GM11168 (cell line): ENCODE measurements at regions not wholly inside any gene's neighbourhood (a gene's known extent, or its start where the extent isn't known, plus 50 kb on each side); places are given as distances from the start of the nearest gene placed in this dataset.
"Not testable (repeated sequence)": the region's sequence is repeated elsewhere in the genome, so short reads cannot be mapped to it uniquely, and the experiment has no call there.

ENCODE experiments used
- in situ Hi-C: fragments of 300-500 bp; cut with MboI; formaldehyde crosslinking; loops from one replicate; pipeline ENCODE4 v1.12.0; 2022; ENCODE audit warnings: low sequenced_read_pairs; ENCODE audit not compliant: unreplicated experiment

DNA sequence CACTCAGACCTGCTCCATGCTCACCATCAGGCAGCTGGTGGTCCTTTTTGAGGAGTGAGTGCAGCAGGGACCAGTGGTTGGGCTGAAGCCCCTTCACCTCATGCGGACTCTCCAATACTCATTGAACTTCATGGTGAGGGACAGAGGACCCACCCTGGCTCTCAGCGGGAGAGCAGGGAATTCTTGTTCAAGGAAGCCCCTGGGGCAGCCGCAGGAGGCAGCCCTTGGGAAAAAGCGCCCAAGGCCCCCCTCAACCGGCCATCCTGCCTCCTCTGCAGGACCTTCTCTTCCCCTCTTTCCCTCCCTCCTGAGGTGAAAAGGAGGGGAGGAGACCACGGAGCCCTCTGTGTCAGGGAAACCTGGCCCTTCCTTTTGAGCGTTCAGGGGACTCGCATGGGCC lies 4510.9 kb upstream of the OR11H1 start:
- in situ Hi-C loops: not testable (repeated sequence)

- in situ Hi-C loops: not testable (repeated sequence)
Measured at GRCh38 chr22:11020522-11020921, 4507.5 kb upstream of the OR11H1 start.

GRCh38 chr22:11026541-11026940 lies 4501.5 kb upstream of the OR11H1 start:
- in situ Hi-C loops: not testable (repeated sequence)

DNA sequence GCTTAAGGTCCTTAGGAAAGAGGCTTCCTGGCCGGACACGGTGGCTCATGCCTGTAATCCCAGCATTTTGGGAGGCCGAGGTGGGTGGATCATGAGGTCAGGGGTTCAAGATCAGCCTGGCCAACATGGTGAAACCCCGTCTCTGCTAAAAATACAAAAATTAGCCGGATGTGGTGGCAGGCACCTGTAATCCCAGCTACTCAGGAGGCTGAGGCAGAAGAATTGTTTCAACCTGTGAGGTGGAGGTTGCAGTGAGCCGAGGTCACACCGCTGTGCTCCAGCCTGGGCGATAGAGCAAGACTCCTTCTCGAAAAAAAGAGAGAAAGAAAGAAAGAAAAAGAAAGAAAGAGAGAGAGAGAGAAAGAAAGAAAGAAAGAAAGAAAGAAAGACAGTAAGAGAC lies 4500.9 kb upstream of the OR11H1 start:
- in situ Hi-C loops: not testable (repeated sequence)

DNA sequence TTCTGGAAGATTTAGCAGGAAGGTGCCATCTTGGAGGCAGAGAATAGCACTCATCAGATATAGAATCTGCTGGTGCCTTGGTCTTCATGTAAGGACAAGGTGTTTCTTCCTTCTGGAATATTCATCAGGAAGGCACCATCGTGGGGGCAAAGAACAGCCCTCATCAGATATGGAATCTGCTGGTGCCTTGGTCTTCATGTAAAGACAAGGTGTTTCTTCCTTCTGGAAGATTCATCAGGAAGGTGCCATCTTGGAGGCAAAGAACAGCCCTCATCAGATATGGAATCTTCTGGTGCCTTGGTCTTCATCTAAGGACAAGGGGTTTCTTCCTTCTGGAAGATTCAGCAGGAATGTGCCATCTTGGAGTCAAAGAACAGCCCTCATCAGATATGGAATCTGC lies 4500.5 kb upstream of the OR11H1 start:
- in situ Hi-C loops: not testable (repeated sequence)

DNA sequence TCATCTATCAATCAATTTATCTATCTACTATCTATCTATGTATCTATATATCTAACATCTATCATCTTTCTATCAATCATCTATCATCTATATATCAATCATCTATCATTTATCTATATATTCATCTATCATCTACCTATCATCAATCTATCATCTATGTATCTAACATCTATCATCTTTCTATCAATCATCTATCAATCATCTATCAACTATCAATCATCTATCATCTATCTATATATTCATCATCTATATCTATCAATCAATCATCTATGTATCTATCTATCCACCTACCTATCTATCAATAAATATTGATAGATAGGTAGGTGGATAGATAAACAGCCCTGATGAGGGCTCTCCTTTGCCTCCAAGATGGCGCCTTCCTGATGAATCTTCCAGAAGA lies 4499.8 kb upstream of the OR11H1 start:
- in situ Hi-C loops: not testable (repeated sequence)

DNA sequence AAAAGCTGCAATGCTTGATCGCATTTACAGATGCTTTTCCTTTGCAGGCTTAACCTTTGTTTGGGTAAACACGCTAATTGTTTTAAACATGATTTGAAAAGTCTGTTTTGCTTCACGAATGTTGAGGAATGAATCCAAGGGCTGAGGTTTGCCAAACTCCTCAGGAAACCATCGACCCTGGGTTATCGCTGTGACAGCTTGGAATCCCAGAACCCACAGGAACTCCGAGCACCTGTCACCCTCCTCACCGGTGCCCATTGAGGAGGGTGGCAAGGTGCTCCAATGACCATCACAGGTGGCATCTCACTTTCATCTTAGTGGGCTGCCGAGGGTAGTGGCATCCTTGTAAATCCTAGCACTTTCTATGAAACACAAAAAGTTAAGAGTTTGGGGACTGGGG lies 4498.5 kb upstream of the OR11H1 start:
- in situ Hi-C loops: not testable (repeated sequence)

DNA sequence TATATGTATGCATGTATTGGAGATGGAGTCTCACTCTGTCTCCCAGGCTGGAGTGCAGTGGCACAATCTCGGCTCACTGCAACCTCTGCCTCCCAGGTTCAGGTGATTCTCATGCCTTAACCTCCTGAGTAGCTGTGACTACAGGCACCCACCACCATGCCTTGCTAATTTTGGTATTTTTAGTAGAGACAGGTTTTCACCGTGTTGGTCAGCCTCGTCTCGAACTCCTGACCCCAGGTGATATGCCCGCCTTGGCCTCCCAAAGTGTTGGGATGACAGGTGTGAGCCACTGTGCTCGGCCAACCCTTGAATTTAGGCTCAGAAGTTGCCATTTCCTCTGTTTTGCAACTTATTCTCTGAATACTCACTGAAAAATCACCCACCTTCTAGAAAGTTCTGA lies 4498.0 kb upstream of the OR11H1 start:
- in situ Hi-C loops: loop anchor here (5.0 kb wide), 1 partner anchor 653 kb away; no protein-coding TSS in a partner anchor

DNA sequence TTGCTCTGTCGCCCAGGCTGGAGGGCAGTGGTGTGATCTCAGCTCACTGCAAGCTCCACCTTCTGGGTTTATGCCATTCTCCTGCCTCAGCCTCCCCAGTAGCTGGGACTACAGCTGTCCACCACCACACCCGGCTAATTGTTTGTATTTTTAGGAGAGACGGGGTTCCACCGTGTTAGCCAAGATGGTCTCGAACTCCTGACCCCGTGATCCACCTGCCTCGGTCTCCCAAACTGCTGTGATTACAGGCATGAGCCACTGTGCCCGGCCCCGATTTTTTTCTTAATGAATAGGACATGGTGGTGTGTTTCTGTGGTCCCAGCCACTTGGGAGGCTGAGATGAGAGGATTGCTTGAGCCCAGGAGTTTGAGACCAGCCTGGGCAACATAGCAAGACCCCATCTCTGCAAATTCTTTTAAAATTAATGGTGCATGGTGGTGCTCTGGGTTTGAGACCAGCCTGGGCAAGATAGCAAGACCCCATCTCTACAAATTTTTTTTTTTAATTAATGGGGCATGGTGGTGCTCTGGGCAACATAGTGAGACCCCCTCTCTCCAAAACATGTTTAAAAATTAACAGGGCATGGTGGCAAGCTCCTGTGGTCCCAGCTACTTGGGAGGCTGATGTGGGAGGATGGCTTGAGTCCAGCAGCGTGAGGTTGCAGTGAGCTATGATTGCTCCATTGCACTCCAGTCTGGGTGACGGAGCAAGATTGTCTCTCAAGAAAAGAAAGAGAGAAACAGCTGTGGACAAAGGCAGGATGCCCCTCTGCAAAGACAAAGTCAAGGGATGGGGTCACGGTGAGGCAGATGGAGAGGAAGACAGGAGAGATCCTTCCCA lies 4497.2 kb upstream of the OR11H1 start:
- in situ Hi-C loops: loop anchor here (5.0 kb wide), 1 partner anchor 653 kb away; no protein-coding TSS in a partner anchor

DNA sequence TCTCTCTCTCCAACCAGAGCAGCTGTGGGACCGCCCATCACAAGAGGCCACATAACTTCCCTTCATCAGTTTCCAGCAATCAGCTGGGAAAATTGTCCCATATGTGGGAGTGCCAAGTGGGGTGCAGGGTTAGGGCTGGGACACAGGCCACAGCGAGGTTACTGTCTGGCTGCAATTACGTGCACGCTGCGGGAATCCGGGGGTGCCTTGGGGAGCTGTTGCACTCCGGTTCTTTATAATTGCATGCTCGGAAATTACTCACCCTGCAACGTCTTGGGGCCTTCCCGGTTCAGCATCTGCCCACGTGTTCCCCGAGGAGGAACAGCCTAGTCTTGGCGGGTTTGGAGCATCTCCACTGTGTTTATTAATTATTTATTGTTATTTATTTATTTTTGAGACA lies 4495.9 kb upstream of the OR11H1 start:
- in situ Hi-C loops: loop anchor here (5.0 kb wide), 1 partner anchor 655 kb away; no protein-coding TSS in a partner anchor

DNA sequence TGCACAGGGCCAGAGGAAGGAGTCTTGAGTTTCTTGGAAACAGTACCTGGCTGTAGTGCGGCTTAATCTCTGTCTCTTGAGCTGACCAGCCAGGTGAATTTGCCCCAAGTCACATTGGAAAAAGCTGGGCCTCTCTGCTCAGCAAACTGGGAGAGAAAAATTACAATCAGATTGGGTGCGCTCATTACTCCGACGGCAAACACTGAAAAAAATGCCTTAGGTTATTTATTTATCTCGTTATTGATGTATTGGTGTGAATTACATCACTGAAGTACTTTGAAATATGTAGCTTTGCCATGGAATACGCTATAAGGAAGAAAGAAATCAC lies 4493.4 kb upstream of the OR11H1 start:
- in situ Hi-C loops: loop anchor here (5.0 kb wide), 1 partner anchor 657 kb away; no protein-coding TSS in a partner anchor

DNA sequence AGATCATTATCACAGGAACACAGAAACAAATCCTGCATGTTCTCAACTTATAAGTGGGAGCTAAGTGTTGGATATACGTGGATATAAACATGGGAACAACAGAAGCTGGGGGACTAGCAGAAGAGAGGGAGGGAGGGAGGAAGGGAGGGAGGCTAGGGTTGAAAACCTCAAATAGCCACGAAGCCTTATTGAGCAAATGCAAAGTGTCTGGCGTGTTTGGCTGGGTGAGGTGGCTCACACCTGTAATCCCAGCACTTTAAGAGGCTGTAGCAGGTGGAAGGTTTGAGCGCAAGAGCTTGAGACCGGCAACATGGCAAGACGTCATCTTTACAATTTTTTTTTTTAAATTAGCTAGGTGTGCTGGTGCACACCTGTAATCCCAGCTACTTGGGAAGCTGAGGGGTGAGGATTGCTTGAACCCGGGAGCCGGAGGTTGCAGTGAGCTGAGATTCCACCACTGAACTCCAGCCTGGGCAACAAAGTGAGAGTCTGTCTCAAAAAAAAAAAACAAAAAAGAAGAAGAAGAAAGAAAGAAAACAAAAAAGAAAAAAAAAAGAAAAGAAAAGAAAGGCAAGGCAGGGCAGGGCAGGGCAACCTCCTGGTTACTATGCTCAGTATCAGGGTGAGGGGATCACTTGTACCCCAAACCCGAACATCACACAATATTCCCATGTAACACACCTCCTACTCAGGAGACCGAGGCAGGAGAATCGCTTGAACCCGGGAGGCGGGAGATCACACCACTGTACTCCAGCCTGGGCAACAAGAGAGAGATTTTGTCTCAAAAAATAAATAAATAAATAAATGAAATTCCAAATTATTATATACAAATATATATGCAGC lies 4492.7 kb upstream of the OR11H1 start:
- in situ Hi-C loops: not testable (repeated sequence)

GRCh38 chr22:11037314-11037713 lies 4490.7 kb upstream of the OR11H1 start:
- in situ Hi-C loops: not testable (repeated sequence)

GRCh38 chr22:11037814-11038213 lies 4490.2 kb upstream of the OR11H1 start:
- in situ Hi-C loops: not testable (repeated sequence)

DNA sequence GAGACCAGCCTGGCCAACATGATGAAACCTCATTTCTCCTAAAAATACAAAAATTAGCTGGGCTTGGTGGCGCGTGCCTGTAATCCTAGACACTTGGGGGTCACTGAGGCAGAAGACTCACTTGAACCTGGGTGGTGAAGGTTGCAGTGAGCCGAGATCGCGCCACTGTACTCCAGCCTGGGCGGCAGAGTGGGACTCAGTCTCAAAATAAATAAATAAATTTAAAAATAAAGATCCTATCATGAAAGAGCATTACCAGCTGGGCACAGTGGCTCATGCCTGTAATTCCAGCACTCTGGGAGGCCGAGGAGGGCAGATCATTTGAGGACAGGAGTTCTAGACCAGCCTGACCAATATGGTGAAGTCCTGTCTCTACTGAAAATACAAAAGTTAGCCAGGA lies 4489.2 kb upstream of the OR11H1 start:
- in situ Hi-C loops: not testable (repeated sequence)

- in situ Hi-C loops: not testable (repeated sequence)
Measured at GRCh38 chr22:11041416-11041815, 4486.6 kb upstream of the OR11H1 start.

- in situ Hi-C loops: no loop called here
Measured at GRCh38 chr22:11042116-11042515, 4485.9 kb upstream of the OR11H1 start.

DNA sequence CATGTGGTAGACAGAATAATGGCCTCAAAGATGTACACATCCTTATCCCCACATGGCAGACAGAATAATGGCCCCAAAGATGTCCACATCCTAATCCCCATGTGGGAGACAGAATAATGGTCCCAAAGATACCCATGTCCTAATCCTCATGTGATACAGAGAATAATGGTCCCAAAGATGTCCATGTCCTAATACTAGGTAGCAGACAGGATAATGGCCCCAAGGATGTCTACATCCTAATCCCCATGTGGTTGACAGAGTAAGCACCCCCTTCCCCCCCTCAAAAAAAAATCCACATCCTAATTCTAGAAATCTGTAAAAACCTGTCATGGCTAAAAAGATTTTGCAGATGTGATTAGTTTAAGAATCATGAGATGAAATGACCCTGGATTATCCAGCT lies 4484.7 kb upstream of the OR11H1 start:
- in situ Hi-C loops: not testable (repeated sequence)

GRCh38 chr22:11048884-11049283 lies 4479.1 kb upstream of the OR11H1 start:
- in situ Hi-C loops: not testable (repeated sequence)

GRCh38 chr22:11050226-11050625 lies 4477.8 kb upstream of the OR11H1 start:
- in situ Hi-C loops: not testable (repeated sequence)
